GM12892 (cell line): ENCODE measurements at regions not wholly inside any gene's neighbourhood (a gene's known extent, or its start where the extent isn't known, plus 50 kb on each side); places are given as distances from the start of the nearest gene placed in this dataset.

Source experiments
- POLR2A ChIP-seq: IDR thresholded peaks from 2 replicates; pipeline ENCODE4 v1.6.1; 2011; ENCODE audit warnings: low read depth, low read length, control low read depth
- POLR2AphosphoS5 ChIP-seq: IDR thresholded peaks from 2 replicates; pipeline ENCODE4 v1.6.1; 2011; ENCODE audit warnings: low read depth, low read length, control low read depth
- TAF1 ChIP-seq: IDR thresholded peaks from 2 replicates; pipeline ENCODE4 v1.6.1; 2011; ENCODE audit warnings: low read depth, mild to moderate bottlenecking, control low read depth, low read length, borderline replicate concordance

- no peak for TF ChIP-seq POLR2A
- TF ChIP-seq POLR2AphosphoS5 = no peak
- no peak for TF ChIP-seq TAF1
These were observed 188.6 kb downstream of the RPS24 start for GRCh38 chr10:78222096-78222790.
